CD14-positive monocyte (primary cell): ENCODE measurements at regions not wholly inside any gene's neighbourhood (a gene's known extent, or its start where the extent isn't known, plus 50 kb on each side); places are given as distances from the start of the nearest gene placed in this dataset.

ENCODE experiments used
- DNase-seq, 3 donors: peaks; one replicate each; pipeline ENCODE4 v3.0.0-alpha.2; 2011 to 2022
- H2AFZ ChIP-seq: 2 replicates; pipeline ENCODE4 v1.6.0; 2012; ENCODE audit warnings: mild to moderate bottlenecking, low read depth, low read length, inconsistent platforms; ENCODE audit not compliant: insufficient read depth, poor library complexity, severe bottlenecking
- H3K27ac ChIP-seq, 2 donors: 1 replicate in 1 of 2; 2 replicates in 1 of 2; pipeline ENCODE4 v1.5.1; 2012 to 2013; ENCODE audit warnings: low read length in 2 of 2, control low read depth in 1 of 2, inconsistent platforms in 1 of 2, low read depth in 1 of 2, mild to moderate bottlenecking in 1 of 2
- H3K27me3 ChIP-seq, 2 donors: one replicate each; pipeline versions ENCODE4 v1.6.0 to v1.6.1; 2011 to 2013; ENCODE audit warnings: low read length in 2 of 2; ENCODE audit not compliant: control insufficient read depth in 2 of 2, insufficient read depth in 2 of 2
- H3K36me3 ChIP-seq, 2 donors: replicated peaks in 1 of 2; 1 replicate in 1 of 2; 2 replicates in 1 of 2; pipeline versions ENCODE4 v1.5.1 to v1.6.1; 2012 to 2013; ENCODE audit warnings: low read length in 2 of 2, control low read depth in 1 of 2, inconsistent platforms in 1 of 2, mild to moderate bottlenecking in 1 of 2; ENCODE audit not compliant: insufficient read depth in 2 of 2, control insufficient read depth in 1 of 2
- H3K4me1 ChIP-seq, 2 donors: 1 replicate in 1 of 2; 2 replicates in 1 of 2; pipeline versions ENCODE4 v1.5.1 to v1.6.1; 2012 to 2013; ENCODE audit warnings: low read length in 2 of 2, control low read depth in 1 of 2, inconsistent platforms in 1 of 2, mild to moderate bottlenecking in 1 of 2, moderate library complexity in 1 of 2; ENCODE audit not compliant: insufficient read depth in 2 of 2, control insufficient read depth in 1 of 2
- H3K4me2 ChIP-seq: replicated peaks from 2 replicates; pipeline ENCODE3; 2012; ENCODE audit warnings: low read length, moderate library complexity, mild to moderate bottlenecking; ENCODE audit not compliant: poor library complexity, severe bottlenecking; ENCODE audit errors: extremely low read depth
- H3K4me3 ChIP-seq, 3 experiments: fragments of 200-600 bp in 1 of 3; sonication (generic) in 1 of 3; replicated peaks in 1 of 3; 1 replicate in 2 of 3; 2 replicates in 1 of 3; pipeline ENCODE4 v1.5.1; 2011 to 2013; ENCODE audit warnings: low read length in 3 of 3, mild to moderate bottlenecking in 3 of 3, control low read depth in 2 of 3, low read depth in 2 of 3, inconsistent platforms in 1 of 3, moderate library complexity in 1 of 3
- H3K79me2 ChIP-seq: 2 replicates; pipeline ENCODE4 v1.6.0; 2012; ENCODE audit warnings: mild to moderate bottlenecking, control low read depth, inconsistent platforms, low read length, moderate library complexity; ENCODE audit not compliant: insufficient read depth
- H3K9ac ChIP-seq: 2 replicates; pipeline ENCODE4 v1.6.0; 2017; ENCODE audit warnings: low read length, mild to moderate bottlenecking; ENCODE audit not compliant: insufficient read depth, poor library complexity, severe bottlenecking
- H3K9me3 ChIP-seq, 2 donors: replicated peaks in 1 of 2; 1 replicate in 1 of 2; 2 replicates in 1 of 2; pipeline versions ENCODE4 v1.5.1 to v1.6.1; 2012 to 2013; ENCODE audit warnings: low read length in 2 of 2, control low read depth in 1 of 2; ENCODE audit not compliant: control insufficient read depth in 1 of 2, insufficient read depth in 1 of 2
- H4K20me1 ChIP-seq: 2 replicates; pipeline ENCODE4 v1.6.0; 2012; ENCODE audit warnings: mild to moderate bottlenecking, low read length, control low read depth, moderate library complexity; ENCODE audit not compliant: insufficient read depth
- H3K27ac Mint-ChIP-seq, 7 donors: one replicate each; pipeline ENCODE4 v1.8.0; 2020; ENCODE audit warnings: mild to moderate bottlenecking in 7 of 7, mixed read lengths in 7 of 7, moderate library complexity in 6 of 7, inconsistent platforms in 2 of 7
- H3K27me3 Mint-ChIP-seq, 3 donors: one replicate each; pipeline ENCODE4 v1.8.0; 2021 to 2022; ENCODE audit warnings: low read depth in 3 of 3, mild to moderate bottlenecking in 3 of 3, mixed read lengths in 3 of 3, moderate library complexity in 3 of 3, inconsistent platforms in 1 of 3
- H3K36me3 Mint-ChIP-seq, 2 donors: one replicate each; pipeline ENCODE4 v1.8.0; 2020; ENCODE audit warnings: mixed read lengths in 2 of 2, inconsistent platforms in 1 of 2, mild to moderate bottlenecking in 1 of 2
- H3K4me1 Mint-ChIP-seq: one replicate; pipeline ENCODE4 v1.8.0; 2020; ENCODE audit warnings: mild to moderate bottlenecking, mixed read lengths
- H3K4me3 Mint-ChIP-seq, 2 donors: one replicate each; pipeline ENCODE4 v1.8.0; 2020; ENCODE audit warnings: mild to moderate bottlenecking in 2 of 2, mixed read lengths in 2 of 2, moderate library complexity in 1 of 2
- H3K9me3 Mint-ChIP-seq, 7 donors: one replicate each; pipeline ENCODE4 v1.8.0; 2020 to 2022; ENCODE audit warnings: mixed read lengths in 7 of 7, mild to moderate bottlenecking in 6 of 7, moderate library complexity in 6 of 7, inconsistent platforms in 2 of 7
- CTCF ChIP-seq: fragments of 200-600 bp; IDR thresholded peaks from one replicate; pipeline ENCODE4 v1.8.0; 2022; ENCODE audit warnings: antibody characterized with exemption, mild to moderate bottlenecking
- WGBS: methylation state at CpG from one replicate; pipeline ENCODE4 v1.1.5; 2013; ENCODE audit warnings: missing lambda C conversion rate; ENCODE audit not compliant: insufficient coverage; 5-methylcytosine and 5-hydroxymethylcytosine counted together
- intact Hi-C, 2 donors: fragments of 100-400 bp; cut with micrococcal nuclease; formaldehyde crosslinking; loops; one replicate each; pipeline versions ENCODE4 v1.15.0 to v1.15.1; 2023

DNA sequence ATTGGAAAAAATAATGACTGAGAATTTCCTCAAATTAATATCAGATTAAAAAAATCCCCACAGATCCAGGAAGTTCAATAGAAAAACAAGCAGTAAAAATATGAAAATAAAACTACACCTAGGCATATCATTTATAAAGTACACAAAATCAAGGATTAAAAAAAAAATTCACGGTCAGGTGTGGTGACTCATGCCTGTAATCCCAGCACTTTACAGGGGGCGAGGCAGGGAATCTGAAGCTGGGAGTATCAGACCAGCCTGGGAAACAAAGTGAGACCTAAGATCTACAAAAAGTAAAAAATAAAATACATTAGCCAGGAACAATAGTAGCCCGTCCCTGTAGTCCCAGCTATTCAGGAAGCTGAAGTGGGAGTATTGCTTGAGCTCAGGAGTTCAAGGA lies 778.3 kb upstream of the ALCAM start:
- WGBS, result no CpG with 5 or more reads among the region's 3 CpGs

GRCh38 chr3:104591776-104592175 lies 774.9 kb upstream of the ALCAM start:
- intact Hi-C loops, result no loop called here
- Histone ChIP-seq H3K36me3 (no peaks in the 10 kb centered on the region), H3K27ac (no peak overlapping the region), H3K9ac (no peak overlapping the region), H3K4me1 (no peaks in the 10 kb centered on the region), H3K79me2 (no peaks in the 10 kb centered on the region), H2AFZ (no peak overlapping the region), H3K4me3 (no peak overlapping the region), H3K4me2 (no peak overlapping the region), H3K27me3 (no peaks in the 10 kb centered on the region), H4K20me1 (no peaks in the 10 kb centered on the region), H3K9me3 (no peaks in the 10 kb centered on the region)
- no peak for TF ChIP-seq CTCF
- Mint-ChIP-seq H3K27me3 (peaks cover 0 to 2% (median 0%) of the 10 kb centered on the region in 3 donors), H3K9me3 (peaks cover 0 to 5% (median 0%) of the 10 kb centered on the region in 7 donors), H3K27ac (no peak overlapping the region), H3K36me3 (no peaks in the 10 kb centered on the region), H3K4me3 (no peak overlapping the region), H3K4me1 (no peaks in the 10 kb centered on the region)
- WGBS, result no CpG with 5 or more reads among the region's 3 CpGs
- DNase-seq, result no peak

More for the DNA sequence above, 778.3 kb upstream of the ALCAM start:
- H3K36me3 Mint-ChIP-seq, result no peaks in the 10 kb centered on the region
- no peaks in the 10 kb centered on the region for H3K9me3 ChIP-seq
- no peaks in the 10 kb centered on the region for H3K27me3 ChIP-seq
- no peak overlapping the region for H2AFZ ChIP-seq
- no peak overlapping the region for H3K9ac ChIP-seq
- no peak overlapping the region for H3K27ac Mint-ChIP-seq
- no peak for DNase-seq
- H3K27ac ChIP-seq, result no peak overlapping the region
- H3K27me3 Mint-ChIP-seq, result peaks cover 0 to 2% (median 0%) of the 10 kb centered on the region in 3 donors
- intact Hi-C loops, result no loop called here
- H3K4me2 ChIP-seq, result no peak overlapping the region
- no peaks in the 10 kb centered on the region for H3K4me1 ChIP-seq
- H3K4me3 Mint-ChIP-seq, result no peak overlapping the region
- H3K79me2 ChIP-seq, result no peaks in the 10 kb centered on the region
- no peak for TF ChIP-seq CTCF
- H3K4me1 Mint-ChIP-seq, result no peaks in the 10 kb centered on the region
- peaks cover 0 to 5% (median 0%) of the 10 kb centered on the region in 7 donors for H3K9me3 Mint-ChIP-seq
- no peak overlapping the region for H3K4me3 ChIP-seq
- H4K20me1 ChIP-seq, result no peaks in the 10 kb centered on the region
- H3K36me3 ChIP-seq, result no peaks in the 10 kb centered on the region
